ENCODE measurements at regions not wholly inside any gene's neighbourhood (a gene's known extent, or its start where the extent isn't known, plus 50 kb on each side); places are given as distances from the start of the nearest gene placed in this dataset.

GRCh38 chr12:94815958-94816357, 165.6 kb upstream of the TMCC3 start:
- DNase-seq (ENCODE audit: low read depth): no peak

- no peak for DNase-seq (ENCODE audit: low read depth)
Measured at GRCh38 chr12:94815450-94815849, 165.1 kb upstream of the TMCC3 start.

GRCh38 chr12:94813314-94813713, 163.0 kb upstream of the TMCC3 start:
- no peak for DNase-seq (ENCODE audit: low read depth)

- no peak for DNase-seq (ENCODE audit: low read depth)
Measured at GRCh38 chr12:94812345-94812744, 162.0 kb upstream of the TMCC3 start.

- DNase-seq (ENCODE audit: low read depth): no peak
Measured at GRCh38 chr12:94811611-94812010, 161.3 kb upstream of the TMCC3 start.

- no peak for DNase-seq (ENCODE audit: low read depth)
Measured at GRCh38 chr12:94807951-94808350, 157.6 kb upstream of the TMCC3 start.

GRCh38 chr12:94806617-94807016, 156.3 kb upstream of the TMCC3 start:
- DNase-seq (ENCODE audit: low read depth): no peak

GRCh38 chr12:94805749-94806529, 155.6 kb upstream of the TMCC3 start:
- DNase-seq (ENCODE audit: low read depth): peak; percentile 55

GRCh38 chr12:94803939-94804338, 153.6 kb upstream of the TMCC3 start:
- DNase-seq (ENCODE audit: low read depth): no peak

- DNase-seq (ENCODE audit: low read depth): no peak
Measured at GRCh38 chr12:94802796-94803195, 152.4 kb upstream of the TMCC3 start.

- DNase-seq (ENCODE audit: low read depth): no peak
Measured at GRCh38 chr12:94801745-94802144, 151.4 kb upstream of the TMCC3 start.

- no peak for DNase-seq (ENCODE audit: low read depth)
Measured at GRCh38 chr12:94799136-94799535, 148.8 kb upstream of the TMCC3 start.

- DNase-seq (ENCODE audit: low read depth): no peak
Measured at GRCh38 chr12:94798113-94798512, 147.8 kb upstream of the TMCC3 start.

GRCh38 chr12:94795520-94795919, 145.2 kb upstream of the TMCC3 start:
- peak; percentile 33 for DNase-seq (ENCODE audit: low read depth)

GRCh38 chr12:94795044-94795443, 144.7 kb upstream of the TMCC3 start:
- DNase-seq (ENCODE audit: low read depth): no peak

GRCh38 chr12:94793191-94793595, 142.8 kb upstream of the TMCC3 start:
- DNase-seq (ENCODE audit: low read depth): no peak

GRCh38 chr12:94792693-94793092, 142.3 kb upstream of the TMCC3 start:
- DNase-seq (ENCODE audit: low read depth): no peak

- DNase-seq (ENCODE audit: low read depth): no peak
Measured at GRCh38 chr12:94791933-94792332, 141.6 kb upstream of the TMCC3 start.

GRCh38 chr12:94790825-94791224, 140.5 kb upstream of the TMCC3 start:
- no peak for DNase-seq (ENCODE audit: low read depth)

- DNase-seq (ENCODE audit: low read depth): no peak
Measured at GRCh38 chr12:94790370-94790769, 140.0 kb upstream of the TMCC3 start.

GRCh38 chr12:94789510-94790225, 139.3 kb upstream of the TMCC3 start:
- no peak for DNase-seq (ENCODE audit: low read depth)

GRCh38 chr12:94788298-94788697, 137.9 kb upstream of the TMCC3 start:
- no peak for DNase-seq (ENCODE audit: low read depth)

- DNase-seq (ENCODE audit: low read depth): no peak
Measured at GRCh38 chr12:94786906-94787305, 136.5 kb upstream of the TMCC3 start.

GRCh38 chr12:94783862-94784261, 133.5 kb upstream of the TMCC3 start:
- peak; percentile 5 for DNase-seq (ENCODE audit: low read depth)
